GM12878 (cell line): ENCODE measurements at regions not wholly inside any gene's neighbourhood (a gene's known extent, or its start where the extent isn't known, plus 50 kb on each side); places are given as distances from the start of the nearest gene placed in this dataset.

ENCODE experiments used
- ATAC-seq: fragments of 200-7000 bp; cut with Tn5 transposase; 3 replicates; pipeline ENCODE4 v1.9.1; 2020; ENCODE audit warnings: mild to moderate bottlenecking, moderate library complexity
- BruUV-seq: library from RNA; stranded (reverse); fragments of 400-500 nt; replicated peaks from 2 replicates; lab custom pipeline; 2021; lab: Mats Ljungman, UMichigan
- CTCF ChIA-PET: fragments of 300-600 bp; sonication (Branson Sonifier 250); formaldehyde crosslinking; extraction: SDS; loops from one replicate; lab custom pipeline; 2021; ENCODE audit warnings: inconsistent platforms; lab: Yijun Ruan, JAX
- POLR2A ChIA-PET: fragments of 350-600 bp; formaldehyde crosslinking; extraction: SDS; loops from one replicate; lab custom pipeline; 2021; ENCODE audit warnings: inconsistent platforms; lab: Charles Lee
- RAD21 ChIA-PET: fragments of 300-600 bp; sonication (Branson Sonifier 250); formaldehyde crosslinking; loops from one replicate; lab custom pipeline; 2023; ENCODE audit warnings: antibody characterized with exemption; ENCODE audit not compliant: unreplicated experiment; lab: Charles Lee
- SMC1A ChIA-PET: fragments of 300-600 bp; sonication (Branson Sonifier 250); formaldehyde crosslinking; loops from one replicate; lab custom pipeline; 2023; ENCODE audit not compliant: unreplicated experiment, uncharacterized antibody; lab: Charles Lee
- DNase-seq: peaks from one replicate; pipeline ENCODE4 v3.0.0-alpha.2; 2011; ENCODE audit warnings: low read depth, low spot score
- FAIRE-seq: peaks from 3 replicates; lab custom pipeline; 2011; peaks lifted over from hg19 to GRCh38; lab: Jason Lieb, UNC
- H2AFZ ChIP-seq: 2 replicates; pipeline ENCODE4 v1.6.0; 2011; ENCODE audit warnings: low read depth, low read length, control low read depth; ENCODE audit not compliant: control insufficient read depth
- H3K27ac ChIP-seq: 2 replicates; pipeline ENCODE4 v1.5.1; 2011; ENCODE audit warnings: control low read depth; ENCODE audit not compliant: control insufficient read depth, insufficient read depth
- H3K27me3 ChIP-seq, 2 experiments: replicated peaks in 1 of 2; 2 replicates each; pipeline versions ENCODE4 v1.6.0 to v1.6.1; 2011; ENCODE audit warnings: low read length in 1 of 2; ENCODE audit not compliant: control insufficient read depth in 2 of 2, insufficient read depth in 2 of 2
- H3K36me3 ChIP-seq, 2 experiments: 2 replicates each; pipeline ENCODE4 v1.5.1; 2011; ENCODE audit warnings: low read length in 1 of 2; ENCODE audit not compliant: control insufficient read depth in 2 of 2, insufficient read depth in 2 of 2
- H3K4me1 ChIP-seq: 2 replicates; pipeline ENCODE4 v1.6.1; 2011; ENCODE audit warnings: mild to moderate bottlenecking, low read length, moderate library complexity, mixed read lengths; ENCODE audit not compliant: control insufficient read depth, insufficient read depth
- H3K4me2 ChIP-seq: 2 replicates; pipeline ENCODE4 v1.6.0; 2011; ENCODE audit warnings: control low read depth; ENCODE audit not compliant: control insufficient read depth, insufficient read depth
- H3K4me3 ChIP-seq: fragments of 200-600 bp; sonication (generic); 2 replicates; pipeline ENCODE4 v1.5.1; 2016
- H3K79me2 ChIP-seq: 2 replicates; pipeline ENCODE4 v1.6.0; 2011; ENCODE audit warnings: low read length; ENCODE audit not compliant: control insufficient read depth, insufficient read depth
- H3K9ac ChIP-seq: 2 replicates; pipeline ENCODE4 v1.8.0; 2011; ENCODE audit warnings: low read length, control low read depth, mixed read lengths; ENCODE audit not compliant: control insufficient read depth, insufficient read depth
- H3K9me3 ChIP-seq: replicated peaks from 3 replicates; pipeline ENCODE4 v1.5.1; 2011; ENCODE audit warnings: mild to moderate bottlenecking, low read length; ENCODE audit not compliant: control insufficient read depth, insufficient read depth
- H4K20me1 ChIP-seq: 2 replicates; pipeline ENCODE4 v1.6.0; 2011; ENCODE audit not compliant: control insufficient read depth, insufficient read depth
- CBFB ChIP-seq: IDR thresholded peaks from 2 replicates; pipeline ENCODE4 v1.6.1; 2016; ENCODE audit warnings: antibody characterized with exemption, low read depth
- CEBPB ChIP-seq, 2 experiments: fragments of 150-350 bp in 1 of 2; IDR thresholded peaks; 2 replicates each; pipeline ENCODE4 v1.6.1; 2012 to 2014; ENCODE audit warnings: low read depth in 2 of 2, low read length in 2 of 2, borderline replicate concordance in 1 of 2, inconsistent platforms in 1 of 2
- CREB1 ChIP-seq: IDR thresholded peaks from 2 replicates; pipeline ENCODE4 v1.6.1; 2012; ENCODE audit warnings: low read depth, mild to moderate bottlenecking, inconsistent platforms
- GATAD2B ChIP-seq: fragments of 450-650 bp; conservative IDR thresholded peaks from 2 replicates; pipeline ENCODE4 v1.6.1; 2017; ENCODE audit warnings: low read depth, mild to moderate bottlenecking, moderate library complexity
- JUND ChIP-seq: IDR thresholded peaks from 2 replicates; pipeline ENCODE4 v1.6.1; 2012; ENCODE audit warnings: low read depth, mild to moderate bottlenecking, low read length, improper control_type of control experiment, moderate library complexity
- KDM1A ChIP-seq: fragments of 200-600 bp; sonication (generic); IDR thresholded peaks from 2 replicates; pipeline ENCODE4 v1.6.1; 2016; ENCODE audit warnings: borderline replicate concordance
- KLF5 ChIP-seq: fragments of 450-650 bp; IDR thresholded peaks from 2 replicates; pipeline ENCODE4 v1.6.1; 2014; ENCODE audit warnings: mild to moderate bottlenecking; ENCODE audit not compliant: partially characterized antibody
- NR2F1 ChIP-seq: fragments of 450-650 bp; conservative IDR thresholded peaks from 2 replicates; pipeline ENCODE4 v1.6.1; 2017; ENCODE audit warnings: mild to moderate bottlenecking
- PAX8 ChIP-seq: fragments of 450-650 bp; IDR thresholded peaks from 2 replicates; pipeline ENCODE4 v1.6.1; 2017; ENCODE audit warnings: mild to moderate bottlenecking, moderate library complexity
- RAD51 ChIP-seq: fragments of 450-650 bp; IDR thresholded peaks from 2 replicates; pipeline ENCODE4 v1.6.1; 2016; ENCODE audit warnings: moderate library complexity, mild to moderate bottlenecking, inconsistent platforms
- TBL1XR1 ChIP-seq: IDR thresholded peaks from 2 replicates; pipeline ENCODE4 v1.6.1; 2012; ENCODE audit warnings: low read depth, low read length, improper control_type of control experiment
- TCF3 ChIP-seq: IDR thresholded peaks from 2 replicates; pipeline ENCODE4 v1.6.1; 2012; ENCODE audit warnings: low read depth, mild to moderate bottlenecking, low read length, borderline replicate concordance; ENCODE audit not compliant: insufficient read depth
- ZNF217 ChIP-seq: fragments of 450-650 bp; IDR thresholded peaks from 2 replicates; pipeline ENCODE4 v1.6.1; 2017; ENCODE audit warnings: antibody characterized with exemption, mild to moderate bottlenecking
- ZSCAN29 ChIP-seq: fragments of 450-650 bp; IDR thresholded peaks from 2 replicates; pipeline ENCODE4 v1.6.1; 2017; ENCODE audit warnings: mild to moderate bottlenecking, moderate library complexity
- ZZZ3 ChIP-seq: IDR thresholded peaks from 2 replicates; pipeline ENCODE4 v1.6.1; 2011; ENCODE audit warnings: low read depth; ENCODE audit not compliant: control insufficient read depth, insufficient read length
- WGBS: methylation state at CpG from one replicate; pipeline ENCODE4 v1.1.6; 2016; ENCODE audit warnings: low lambda C conversion rate; ENCODE audit not compliant: insufficient replicate concordance, insufficient coverage; ENCODE audit errors: missing lambda C conversion rate; 5-methylcytosine and 5-hydroxymethylcytosine counted together
- in situ Hi-C: fragments of 300-500 bp; cut with MboI; formaldehyde crosslinking; loops from 9 replicates; pipeline ENCODE4 v1.14.3; 2018; ENCODE audit warnings: mixed read lengths
- intact Hi-C: fragments of 100-400 bp; cut with micrococcal nuclease; formaldehyde crosslinking; loops from one replicate; pipeline ENCODE4 v1.14.2; 2022; ENCODE audit not compliant: unreplicated experiment
- TF ChIP-seq, protein P1 (sequence below): IDR thresholded peaks from 2 replicates; pipeline ENCODE4 v1.6.1; 2012; ENCODE audit warnings: improper control_type of control experiment, low read depth, low read length; ENCODE audit not compliant: insufficient replicate concordance

DNA sequence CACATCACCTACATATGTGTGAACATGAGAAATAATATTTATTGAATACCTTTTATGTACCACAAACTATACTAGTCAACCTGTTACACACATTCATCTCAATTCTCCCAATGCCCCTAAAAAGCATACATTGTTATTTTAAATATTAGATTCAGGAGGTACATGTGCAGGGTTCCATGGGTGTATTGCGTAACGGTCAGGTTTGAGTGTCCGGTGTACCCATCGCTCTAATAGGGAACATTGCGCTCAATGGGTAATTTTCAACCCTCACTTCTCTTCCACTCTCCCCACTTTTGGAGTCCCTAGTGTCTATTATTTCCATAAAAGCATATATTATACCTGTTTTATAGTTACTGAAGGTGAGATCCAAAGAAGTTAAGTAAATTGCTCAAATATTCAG is 82.0 kb downstream of the IFI44 start:
- CTCF ChIA-PET: interaction anchor here (0.7 kb wide), 1 partner anchor 28 kb away, joined by 3 read pairs; no protein-coding TSS in a partner anchor
- RAD21 ChIA-PET: no interaction called here
- no peak for DNase-seq

GRCh38 chr1:78737241-78737640 is 87.6 kb downstream of the IFI44 start:
- intact Hi-C loops: no loop called here
- ChIA-PET SMC1A (no interaction called here), POLR2A (no interaction called here), CTCF (interaction anchor here (0.7 kb wide), 1 partner anchor 275 kb away, joined by 3 read pairs; no protein-coding TSS in a partner anchor), RAD21 (no interaction called here)
- no peaks in the 10 kb centered on the region for H4K20me1 ChIP-seq
- no peak overlapping the region for H3K9ac ChIP-seq
- DNase-seq: no peak
- no TSS peak for BruUV-seq
- no peak for FAIRE-seq
- ATAC-seq: no peak
- no peaks in the 10 kb centered on the region for H3K9me3 ChIP-seq
- H3K4me1 ChIP-seq: no peaks in the 10 kb centered on the region
- no peaks in the 10 kb centered on the region for H3K27me3 ChIP-seq
- H3K36me3 ChIP-seq: no peaks in the 10 kb centered on the region
- WGBS: 50% methylated on average over 1 of the region's 1 CpG
- no peaks in the 10 kb centered on the region for H3K79me2 ChIP-seq
- H3K27ac ChIP-seq: no peak overlapping the region
- in situ Hi-C loops: no loop called here
- no peak overlapping the region for H3K4me3 ChIP-seq
- H2AFZ ChIP-seq: no peak overlapping the region
- no peak overlapping the region for H3K4me2 ChIP-seq
- TF ChIP-seq TCF3: no peak
- no peak for TF ChIP-seq JUND
- no peak for TF ChIP-seq CEBPB (IDR thresholded peaks at IDR 0.05; ENCODE audit: borderline replicate concordance in 1 of 2, low read depth in 2 of 2, low read length in 2 of 2)
- TF ChIP-seq ZSCAN29: no peak
- TF ChIP-seq PAX8: no peak
- no peak for TF ChIP-seq TBL1XR1
- no peak for TF ChIP-seq ZZZ3
- TF ChIP-seq, protein P1, sequence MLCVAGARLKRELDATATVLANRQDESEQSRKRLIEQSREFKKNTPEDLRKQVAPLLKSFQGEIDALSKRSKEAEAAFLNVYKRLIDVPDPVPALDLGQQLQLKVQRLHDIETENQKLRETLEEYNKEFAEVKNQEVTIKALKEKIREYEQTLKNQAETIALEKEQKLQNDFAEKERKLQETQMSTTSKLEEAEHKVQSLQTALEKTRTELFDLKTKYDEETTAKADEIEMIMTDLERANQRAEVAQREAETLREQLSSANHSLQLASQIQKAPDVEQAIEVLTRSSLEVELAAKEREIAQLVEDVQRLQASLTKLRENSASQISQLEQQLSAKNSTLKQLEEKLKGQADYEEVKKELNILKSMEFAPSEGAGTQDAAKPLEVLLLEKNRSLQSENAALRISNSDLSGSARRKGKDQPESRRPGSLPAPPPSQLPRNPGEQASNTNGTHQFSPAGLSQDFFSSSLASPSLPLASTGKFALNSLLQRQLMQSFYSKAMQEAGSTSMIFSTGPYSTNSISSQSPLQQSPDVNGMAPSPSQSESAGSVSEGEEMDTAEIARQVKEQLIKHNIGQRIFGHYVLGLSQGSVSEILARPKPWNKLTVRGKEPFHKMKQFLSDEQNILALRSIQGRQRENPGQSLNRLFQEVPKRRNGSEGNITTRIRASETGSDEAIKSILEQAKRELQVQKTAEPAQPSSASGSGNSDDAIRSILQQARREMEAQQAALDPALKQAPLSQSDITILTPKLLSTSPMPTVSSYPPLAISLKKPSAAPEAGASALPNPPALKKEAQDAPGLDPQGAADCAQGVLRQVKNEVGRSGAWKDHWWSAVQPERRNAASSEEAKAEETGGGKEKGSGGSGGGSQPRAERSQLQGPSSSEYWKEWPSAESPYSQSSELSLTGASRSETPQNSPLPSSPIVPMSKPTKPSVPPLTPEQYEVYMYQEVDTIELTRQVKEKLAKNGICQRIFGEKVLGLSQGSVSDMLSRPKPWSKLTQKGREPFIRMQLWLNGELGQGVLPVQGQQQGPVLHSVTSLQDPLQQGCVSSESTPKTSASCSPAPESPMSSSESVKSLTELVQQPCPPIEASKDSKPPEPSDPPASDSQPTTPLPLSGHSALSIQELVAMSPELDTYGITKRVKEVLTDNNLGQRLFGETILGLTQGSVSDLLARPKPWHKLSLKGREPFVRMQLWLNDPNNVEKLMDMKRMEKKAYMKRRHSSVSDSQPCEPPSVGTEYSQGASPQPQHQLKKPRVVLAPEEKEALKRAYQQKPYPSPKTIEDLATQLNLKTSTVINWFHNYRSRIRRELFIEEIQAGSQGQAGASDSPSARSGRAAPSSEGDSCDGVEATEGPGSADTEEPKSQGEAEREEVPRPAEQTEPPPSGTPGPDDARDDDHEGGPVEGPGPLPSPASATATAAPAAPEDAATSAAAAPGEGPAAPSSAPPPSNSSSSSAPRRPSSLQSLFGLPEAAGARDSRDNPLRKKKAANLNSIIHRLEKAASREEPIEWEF: no peak
- TF ChIP-seq CREB1: no peak
- TF ChIP-seq ZNF217: no peak
- no peak for TF ChIP-seq KDM1A
- no peak for TF ChIP-seq NR2F1
- no peak for TF ChIP-seq GATAD2B
- no peak for TF ChIP-seq CBFB
- TF ChIP-seq KLF5: no peak

More for the DNA sequence above, 82.0 kb downstream of the IFI44 start:
- Histone ChIP-seq H3K27ac (no peak overlapping the region), H3K4me2 (no peak overlapping the region), H3K4me1 (no peaks in the 10 kb centered on the region), H3K79me2 (no peaks in the 10 kb centered on the region), H3K9ac (no peak overlapping the region), H3K27me3 (no peaks in the 10 kb centered on the region), H3K36me3 (no peaks in the 10 kb centered on the region), H3K9me3 (no peaks in the 10 kb centered on the region), H3K4me3 (no peak overlapping the region), H4K20me1 (no peaks in the 10 kb centered on the region), H2AFZ (no peak overlapping the region)
- no peak for FAIRE-seq
- ChIA-PET POLR2A (no interaction called here), SMC1A (no interaction called here)
- 99% methylated on average over 5 of the region's 5 CpGs for WGBS
- no peak for TF ChIP-seq RAD51
- intact Hi-C loops: no loop called here
- ATAC-seq: no peak
- BruUV-seq: no TSS peak
- in situ Hi-C loops: no loop called here
